Transverse colon (tissue), 3 donors: ENCODE measurements at regions not wholly inside any gene's neighbourhood (a gene's known extent, or its start where the extent isn't known, plus 50 kb on each side); places are given as distances from the start of the nearest gene placed in this dataset.

Experiments
- CTCF ChIP-seq, 5 experiments: fragments of 200-600 bp in 3 of 5; fragments of 450-650 bp in 2 of 5; sonication (generic) in 3 of 5; IDR thresholded peaks; 1 replicate in 2 of 5; 2 replicates in 3 of 5; pipeline ENCODE4 v1.5.1; 2016 to 2017; ENCODE audit warnings: antibody characterized with exemption in 5 of 5, inconsistent platforms in 3 of 5, mild to moderate bottlenecking in 2 of 5, moderate library complexity in 1 of 5
- EP300 ChIP-seq: sonication (generic); formaldehyde crosslinking; IDR thresholded peaks from one replicate; pipeline ENCODE4 v1.6.1; 2017; ENCODE audit warnings: antibody characterized with exemption, low read depth
- POLR2A ChIP-seq: fragments of 450-650 bp; IDR thresholded peaks from one replicate; pipeline ENCODE4 v1.6.1; 2016; ENCODE audit warnings: antibody characterized with exemption, mild to moderate bottlenecking, moderate library complexity

GRCh38 chr3:193824365-193824764 lies 231.4 kb downstream of the OPA1 start:
- TF ChIP-seq CTCF (IDR thresholded peaks at IDR 0.05) (no peak), POLR2A (no peak), EP300 (no peak)
